ENCODE measurements at regions not wholly inside any gene's neighbourhood (a gene's known extent, or its start where the extent isn't known, plus 50 kb on each side); places are given as distances from the start of the nearest gene placed in this dataset.

- TF ChIP-seq ZNF280B (CRISPR knock-in tag; IDR thresholded peaks at IDR 0.05; ENCODE audit: borderline replicate concordance) (peak; percentile 43; the same call in 1 of the 2 replicates), ZNF616 (CRISPR knock-in tag; IDR thresholded peaks at IDR 0.05; ENCODE audit: low read depth) (peak; percentile 50; the same call in 1 of the 2 replicates), ZNF138 (CRISPR knock-in tag; IDR thresholded peaks at IDR 0.05; ENCODE audit: low read depth) (no peak), TEAD3 (CRISPR knock-in tag; optimal IDR thresholded peaks at IDR 0.05; ENCODE audit: borderline replicate concordance) (peak; percentile 92), ZNF839 (CRISPR knock-in tag; IDR thresholded peaks at IDR 0.05; ENCODE audit: borderline replicate concordance) (no peak), NBN (conservative IDR thresholded peaks at IDR 0.05) (no peak), SPEN (CRISPR knock-in tag; IDR thresholded peaks at IDR 0.05; ENCODE audit: low read depth) (peak; percentile 81), U2AF2 (IDR thresholded peaks at IDR 0.05; ENCODE audit: low read depth, low read length) (no peak), RELA (CRISPR knock-in tag; IDR thresholded peaks at IDR 0.05) (no peak), ZNF253 (CRISPR knock-in tag; IDR thresholded peaks at IDR 0.05; ENCODE audit: borderline replicate concordance) (no peak), HNRNPLL (IDR thresholded peaks at IDR 0.05; ENCODE audit: low read depth, low read length, poor library complexity, severe bottlenecking) (no peak), ARNT2 (CRISPR knock-in tag; IDR thresholded peaks at IDR 0.05; ENCODE audit: low read depth) (no peak), ZNF629 (CRISPR knock-in tag; conservative IDR thresholded peaks at IDR 0.05) (peak; percentile 29; the same call in 1 of the 2 replicates), RXRA (CRISPR knock-in tag; IDR thresholded peaks at IDR 0.05) (peak; percentile 95), PHF5A (CRISPR knock-in tag; IDR thresholded peaks at IDR 0.05; ENCODE audit: low read depth, unreplicated experiment) (peak; percentile 83), ZNF30 (CRISPR knock-in tag; IDR thresholded peaks at IDR 0.05) (no peak), GTF2F1 (IDR thresholded peaks at IDR 0.05; ENCODE audit: low read length) (no peak), ZSCAN29 (CRISPR knock-in tag; conservative IDR thresholded peaks at IDR 0.05) (peak; percentile 72; the same call in 1 of the 2 replicates), IKZF1 (IDR thresholded peaks at IDR 0.05) (no peak), NFRKB (IDR thresholded peaks at IDR 0.05) (no peak), HNF4A (CRISPR knock-in tag; IDR thresholded peaks at IDR 0.05) (peak; percentile 88), ZSCAN25 (CRISPR knock-in tag; IDR thresholded peaks at IDR 0.05) (no peak), UBTF (CRISPR knock-in tag; IDR thresholded peaks at IDR 0.05) (peak; percentile 62; the same call in 1 of the 2 replicates), ZNF800 (CRISPR knock-in tag; IDR thresholded peaks at IDR 0.05) (0 out of 2 replicates have a peak, but pooled peaks have one; percentile 55)
- TF ChIP-seq, protein P1, sequence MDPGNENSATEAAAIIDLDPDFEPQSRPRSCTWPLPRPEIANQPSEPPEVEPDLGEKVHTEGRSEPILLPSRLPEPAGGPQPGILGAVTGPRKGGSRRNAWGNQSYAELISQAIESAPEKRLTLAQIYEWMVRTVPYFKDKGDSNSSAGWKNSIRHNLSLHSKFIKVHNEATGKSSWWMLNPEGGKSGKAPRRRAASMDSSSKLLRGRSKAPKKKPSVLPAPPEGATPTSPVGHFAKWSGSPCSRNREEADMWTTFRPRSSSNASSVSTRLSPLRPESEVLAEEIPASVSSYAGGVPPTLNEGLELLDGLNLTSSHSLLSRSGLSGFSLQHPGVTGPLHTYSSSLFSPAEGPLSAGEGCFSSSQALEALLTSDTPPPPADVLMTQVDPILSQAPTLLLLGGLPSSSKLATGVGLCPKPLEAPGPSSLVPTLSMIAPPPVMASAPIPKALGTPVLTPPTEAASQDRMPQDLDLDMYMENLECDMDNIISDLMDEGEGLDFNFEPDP (CRISPR knock-in tag; conservative IDR thresholded peaks at IDR 0.05): no peak
Measured at GRCh38 chr11:12599408-12600143, 74.6 kb upstream of the TEAD1 start (continued).

Measured in HepG2 (cell line).